ENCODE measurements at regions not wholly inside any gene's neighbourhood (a gene's known extent, or its start where the extent isn't known, plus 50 kb on each side); places are given as distances from the start of the nearest gene placed in this dataset.

GRCh38 chr9:38226491-38226951, 157.5 kb upstream of the SHB start:
- TF ChIP-seq CTCF (IDR thresholded peaks at IDR 0.05), result no peak
- TF ChIP-seq RCOR1 (IDR thresholded peaks at IDR 0.05; ENCODE audit: low read depth, low read length), result no peak
- no peak for TF ChIP-seq RNF2 (IDR thresholded peaks at IDR 0.05; ENCODE audit: borderline replicate concordance, low read depth)
- no peak for TF ChIP-seq RAD21 (conservative IDR thresholded peaks at IDR 0.05 in 1 of 2, IDR thresholded peaks at IDR 0.05 in 1 of 2)
- TF ChIP-seq ZFP36 (IDR thresholded peaks at IDR 0.05; ENCODE audit: borderline replicate concordance, partially characterized antibody), result no peak

Data from A549 (cell line).